ENCODE measurements at regions not wholly inside any gene's neighbourhood (a gene's known extent, or its start where the extent isn't known, plus 50 kb on each side); places are given as distances from the start of the nearest gene placed in this dataset.

DNA sequence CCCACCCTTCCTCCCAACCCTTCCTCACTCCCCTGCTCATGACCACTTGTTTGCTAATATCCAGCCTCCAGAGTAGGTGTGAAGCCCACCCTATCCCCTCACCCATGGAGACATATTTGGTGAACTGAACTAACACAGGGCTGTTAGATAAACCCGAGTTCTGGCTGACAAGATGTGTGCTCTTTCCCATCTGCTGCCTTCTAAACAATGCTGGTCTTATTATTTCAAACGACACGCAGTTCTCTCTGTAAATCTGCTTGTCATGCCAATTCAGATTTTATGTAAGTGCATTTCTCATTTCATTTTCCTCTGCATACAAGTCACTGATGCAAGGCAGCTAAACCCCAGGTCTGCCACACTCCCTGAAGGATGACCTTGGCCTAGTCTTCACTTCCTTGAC is 343.0 kb upstream of the CDH5 start (continued):
- TF ChIP-seq, protein P1, sequence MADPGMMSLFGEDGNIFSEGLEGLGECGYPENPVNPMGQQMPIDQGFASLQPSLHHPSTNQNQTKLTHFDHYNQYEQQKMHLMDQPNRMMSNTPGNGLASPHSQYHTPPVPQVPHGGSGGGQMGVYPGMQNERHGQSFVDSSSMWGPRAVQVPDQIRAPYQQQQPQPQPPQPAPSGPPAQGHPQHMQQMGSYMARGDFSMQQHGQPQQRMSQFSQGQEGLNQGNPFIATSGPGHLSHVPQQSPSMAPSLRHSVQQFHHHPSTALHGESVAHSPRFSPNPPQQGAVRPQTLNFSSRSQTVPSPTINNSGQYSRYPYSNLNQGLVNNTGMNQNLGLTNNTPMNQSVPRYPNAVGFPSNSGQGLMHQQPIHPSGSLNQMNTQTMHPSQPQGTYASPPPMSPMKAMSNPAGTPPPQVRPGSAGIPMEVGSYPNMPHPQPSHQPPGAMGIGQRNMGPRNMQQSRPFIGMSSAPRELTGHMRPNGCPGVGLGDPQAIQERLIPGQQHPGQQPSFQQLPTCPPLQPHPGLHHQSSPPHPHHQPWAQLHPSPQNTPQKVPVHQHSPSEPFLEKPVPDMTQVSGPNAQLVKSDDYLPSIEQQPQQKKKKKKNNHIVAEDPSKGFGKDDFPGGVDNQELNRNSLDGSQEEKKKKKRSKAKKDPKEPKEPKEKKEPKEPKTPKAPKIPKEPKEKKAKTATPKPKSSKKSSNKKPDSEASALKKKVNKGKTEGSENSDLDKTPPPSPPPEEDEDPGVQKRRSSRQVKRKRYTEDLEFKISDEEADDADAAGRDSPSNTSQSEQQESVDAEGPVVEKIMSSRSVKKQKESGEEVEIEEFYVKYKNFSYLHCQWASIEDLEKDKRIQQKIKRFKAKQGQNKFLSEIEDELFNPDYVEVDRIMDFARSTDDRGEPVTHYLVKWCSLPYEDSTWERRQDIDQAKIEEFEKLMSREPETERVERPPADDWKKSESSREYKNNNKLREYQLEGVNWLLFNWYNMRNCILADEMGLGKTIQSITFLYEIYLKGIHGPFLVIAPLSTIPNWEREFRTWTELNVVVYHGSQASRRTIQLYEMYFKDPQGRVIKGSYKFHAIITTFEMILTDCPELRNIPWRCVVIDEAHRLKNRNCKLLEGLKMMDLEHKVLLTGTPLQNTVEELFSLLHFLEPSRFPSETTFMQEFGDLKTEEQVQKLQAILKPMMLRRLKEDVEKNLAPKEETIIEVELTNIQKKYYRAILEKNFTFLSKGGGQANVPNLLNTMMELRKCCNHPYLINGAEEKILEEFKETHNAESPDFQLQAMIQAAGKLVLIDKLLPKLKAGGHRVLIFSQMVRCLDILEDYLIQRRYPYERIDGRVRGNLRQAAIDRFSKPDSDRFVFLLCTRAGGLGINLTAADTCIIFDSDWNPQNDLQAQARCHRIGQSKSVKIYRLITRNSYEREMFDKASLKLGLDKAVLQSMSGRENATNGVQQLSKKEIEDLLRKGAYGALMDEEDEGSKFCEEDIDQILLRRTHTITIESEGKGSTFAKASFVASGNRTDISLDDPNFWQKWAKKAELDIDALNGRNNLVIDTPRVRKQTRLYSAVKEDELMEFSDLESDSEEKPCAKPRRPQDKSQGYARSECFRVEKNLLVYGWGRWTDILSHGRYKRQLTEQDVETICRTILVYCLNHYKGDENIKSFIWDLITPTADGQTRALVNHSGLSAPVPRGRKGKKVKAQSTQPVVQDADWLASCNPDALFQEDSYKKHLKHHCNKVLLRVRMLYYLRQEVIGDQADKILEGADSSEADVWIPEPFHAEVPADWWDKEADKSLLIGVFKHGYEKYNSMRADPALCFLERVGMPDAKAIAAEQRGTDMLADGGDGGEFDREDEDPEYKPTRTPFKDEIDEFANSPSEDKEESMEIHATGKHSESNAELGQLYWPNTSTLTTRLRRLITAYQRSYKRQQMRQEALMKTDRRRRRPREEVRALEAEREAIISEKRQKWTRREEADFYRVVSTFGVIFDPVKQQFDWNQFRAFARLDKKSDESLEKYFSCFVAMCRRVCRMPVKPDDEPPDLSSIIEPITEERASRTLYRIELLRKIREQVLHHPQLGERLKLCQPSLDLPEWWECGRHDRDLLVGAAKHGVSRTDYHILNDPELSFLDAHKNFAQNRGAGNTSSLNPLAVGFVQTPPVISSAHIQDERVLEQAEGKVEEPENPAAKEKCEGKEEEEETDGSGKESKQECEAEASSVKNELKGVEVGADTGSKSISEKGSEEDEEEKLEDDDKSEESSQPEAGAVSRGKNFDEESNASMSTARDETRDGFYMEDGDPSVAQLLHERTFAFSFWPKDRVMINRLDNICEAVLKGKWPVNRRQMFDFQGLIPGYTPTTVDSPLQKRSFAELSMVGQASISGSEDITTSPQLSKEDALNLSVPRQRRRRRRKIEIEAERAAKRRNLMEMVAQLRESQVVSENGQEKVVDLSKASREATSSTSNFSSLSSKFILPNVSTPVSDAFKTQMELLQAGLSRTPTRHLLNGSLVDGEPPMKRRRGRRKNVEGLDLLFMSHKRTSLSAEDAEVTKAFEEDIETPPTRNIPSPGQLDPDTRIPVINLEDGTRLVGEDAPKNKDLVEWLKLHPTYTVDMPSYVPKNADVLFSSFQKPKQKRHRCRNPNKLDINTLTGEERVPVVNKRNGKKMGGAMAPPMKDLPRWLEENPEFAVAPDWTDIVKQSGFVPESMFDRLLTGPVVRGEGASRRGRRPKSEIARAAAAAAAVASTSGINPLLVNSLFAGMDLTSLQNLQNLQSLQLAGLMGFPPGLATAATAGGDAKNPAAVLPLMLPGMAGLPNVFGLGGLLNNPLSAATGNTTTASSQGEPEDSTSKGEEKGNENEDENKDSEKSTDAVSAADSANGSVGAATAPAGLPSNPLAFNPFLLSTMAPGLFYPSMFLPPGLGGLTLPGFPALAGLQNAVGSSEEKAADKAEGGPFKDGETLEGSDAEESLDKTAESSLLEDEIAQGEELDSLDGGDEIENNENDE (IDR thresholded peaks at IDR 0.05; ENCODE audit: insufficient replicate concordance, low read length), result no peak
- TF ChIP-seq CHD2 (IDR thresholded peaks at IDR 0.05; ENCODE audit: low read length), result no peak
- no peak for TF ChIP-seq RXRA (IDR thresholded peaks at IDR 0.05; ENCODE audit: insufficient read depth, low read depth, low read length)

Measured in H1 (cell line).